ENCODE measurements at regions not wholly inside any gene's neighbourhood (a gene's known extent, or its start where the extent isn't known, plus 50 kb on each side); places are given as distances from the start of the nearest gene placed in this dataset.

DNA sequence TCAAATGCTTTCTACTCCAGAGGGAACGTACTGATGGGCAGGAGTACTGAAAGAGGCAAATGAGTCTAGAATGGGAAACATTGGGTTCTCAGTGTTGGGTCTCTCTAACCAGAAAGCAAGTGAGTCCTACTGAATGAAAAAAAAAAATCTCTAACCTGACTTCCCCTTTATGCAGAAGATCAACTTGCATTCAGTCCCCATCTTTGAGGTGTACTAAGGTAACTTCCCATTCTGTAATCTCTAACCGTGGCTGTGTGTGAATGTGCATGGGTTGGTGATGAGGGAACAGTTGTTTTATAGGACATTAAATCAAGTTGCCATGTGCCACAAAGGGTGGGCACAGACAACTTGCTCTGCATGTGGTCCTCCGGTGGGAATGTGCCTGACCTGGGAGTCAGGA is 264.6 kb upstream of the CLINT1 start:
- Histone ChIP-seq H3K9ac (ENCODE audit: low read length) (no peak overlapping the region), H3K4me1 (ENCODE audit: insufficient read depth, low read length) (peaks cover 12% of the 10 kb centered on the region), H3K4me2 (ENCODE audit: low read length) (no peak overlapping the region), H3K4me3 (ENCODE audit: low read length) (no peak overlapping the region), H3K9me2 (replicated peaks; ENCODE audit: low read length) (no peaks in the 10 kb centered on the region), H4K20me1 (ENCODE audit: low read length) (no peaks in the 10 kb centered on the region), H3K79me2 (ENCODE audit: low read length) (no peaks in the 10 kb centered on the region), H3K36me3 (ENCODE audit: low read depth, low read length) (no peaks in the 10 kb centered on the region), H2AFZ (ENCODE audit: low read length) (no peak overlapping the region), H3K9me3 (ENCODE audit: low read length) (no peaks in the 10 kb centered on the region), H3F3A (ENCODE audit: low read length, unreplicated experiment) (no peaks in the 10 kb centered on the region), H3K27ac (ENCODE audit: low read length) (no peak overlapping the region), H3K27me3 (ENCODE audit: low read length) (peaks cover 48% of the 10 kb centered on the region)
- BruUV-seq (replicated peaks): no TSS peak
- no peak for ATAC-seq
- TF ChIP-seq EZH2phosphoT487 (IDR thresholded peaks at IDR 0.05; ENCODE audit: borderline replicate concordance, low read length) (no peak), CTCF (conservative IDR thresholded peaks at IDR 0.05; ENCODE audit: low read depth, low read length) (no peak), EZH2 (IDR thresholded peaks at IDR 0.05; ENCODE audit: low read length, unreplicated experiment) (no peak)
- no peak for DNase-seq
- intact Hi-C loops (cut with micrococcal nuclease): no loop called here
- ChIA-PET POLR2A (ENCODE audit: unreplicated experiment) (no interaction called here), CTCF (no interaction called here)

GRCh38 chr5:158121678-158122077 is 262.7 kb upstream of the CLINT1 start:
- Histone ChIP-seq H3K79me2 (ENCODE audit: low read length) (no peaks in the 10 kb centered on the region), H4K20me1 (ENCODE audit: low read length) (no peaks in the 10 kb centered on the region), H3K27me3 (ENCODE audit: low read length) (peaks cover 42% of the 10 kb centered on the region), H3K9me2 (replicated peaks; ENCODE audit: low read length) (no peaks in the 10 kb centered on the region), H3F3A (ENCODE audit: low read length, unreplicated experiment) (no peaks in the 10 kb centered on the region), H3K4me3 (ENCODE audit: low read length) (no peak overlapping the region), H3K27ac (ENCODE audit: low read length) (no peak overlapping the region), H2AFZ (ENCODE audit: low read length) (no peak overlapping the region), H3K9me3 (ENCODE audit: low read length) (no peaks in the 10 kb centered on the region), H3K4me2 (ENCODE audit: low read length) (no peak overlapping the region), H3K9ac (ENCODE audit: low read length) (no peak overlapping the region), H3K36me3 (ENCODE audit: low read depth, low read length) (no peaks in the 10 kb centered on the region), H3K4me1 (ENCODE audit: insufficient read depth, low read length) (peaks cover 12% of the 10 kb centered on the region)
- CTCF ChIA-PET: no interaction called here
- DNase-seq (no peak), ATAC-seq (no peak)
- POLR2A ChIA-PET (ENCODE audit: unreplicated experiment): no interaction called here
- intact Hi-C loops (cut with micrococcal nuclease): no loop called here
- BruUV-seq (replicated peaks): no TSS peak
- TF ChIP-seq CTCF (conservative IDR thresholded peaks at IDR 0.05; ENCODE audit: low read depth, low read length) (peak; percentile 31; the same call in 1 of the 2 replicates), EZH2phosphoT487 (IDR thresholded peaks at IDR 0.05; ENCODE audit: borderline replicate concordance, low read length) (no peak)

GRCh38 chr5:158120760-158121159 is 261.8 kb upstream of the CLINT1 start:
- DNase-seq (peak; percentile 54), ATAC-seq (0 out of 2 replicates have a peak, but pooled peaks have one; percentile 29)
- H3F3A ChIP-seq (ENCODE audit: low read length, unreplicated experiment): no peaks in the 10 kb centered on the region
- peak overlapping the region; percentile 40; the same call in 1 of the 2 replicates for H3K27ac ChIP-seq (ENCODE audit: low read length)
- TF ChIP-seq EZH2phosphoT487 (IDR thresholded peaks at IDR 0.05; ENCODE audit: borderline replicate concordance, low read length): no peak
- no peak for TF ChIP-seq EZH2 (IDR thresholded peaks at IDR 0.05; ENCODE audit: low read length, unreplicated experiment)
- peaks cover 43% of the 10 kb centered on the region for H3K27me3 ChIP-seq (ENCODE audit: low read length)
- ChIA-PET POLR2A (ENCODE audit: unreplicated experiment) (no interaction called here), CTCF (interaction anchor here (1.7 kb wide), 1 partner anchor 45 kb away, joined by 8 read pairs; no protein-coding TSS in a partner anchor)
- no peaks in the 10 kb centered on the region for H3K79me2 ChIP-seq (ENCODE audit: low read length)
- peak overlapping the region; percentile 45 for H3K4me2 ChIP-seq (ENCODE audit: low read length)
- no peaks in the 10 kb centered on the region for H4K20me1 ChIP-seq (ENCODE audit: low read length)
- no peak overlapping the region for H2AFZ ChIP-seq (ENCODE audit: low read length)
- no peaks in the 10 kb centered on the region for H3K9me3 ChIP-seq (ENCODE audit: low read length)
- no TSS peak for BruUV-seq (replicated peaks)
- intact Hi-C loops (cut with micrococcal nuclease): no loop called here
- H3K9ac ChIP-seq (ENCODE audit: low read length): no peak overlapping the region
- peaks cover 12% of the 10 kb centered on the region for H3K4me1 ChIP-seq (ENCODE audit: insufficient read depth, low read length)
- no peak overlapping the region for H3K4me3 ChIP-seq (ENCODE audit: low read length)
- H3K36me3 ChIP-seq (ENCODE audit: low read depth, low read length): no peaks in the 10 kb centered on the region
- H3K9me2 ChIP-seq (replicated peaks; ENCODE audit: low read length): no peaks in the 10 kb centered on the region

Data from PC-3 (cell line).